ENCODE measurements at regions not wholly inside any gene's neighbourhood (a gene's known extent, or its start where the extent isn't known, plus 50 kb on each side); places are given as distances from the start of the nearest gene placed in this dataset.

DNA sequence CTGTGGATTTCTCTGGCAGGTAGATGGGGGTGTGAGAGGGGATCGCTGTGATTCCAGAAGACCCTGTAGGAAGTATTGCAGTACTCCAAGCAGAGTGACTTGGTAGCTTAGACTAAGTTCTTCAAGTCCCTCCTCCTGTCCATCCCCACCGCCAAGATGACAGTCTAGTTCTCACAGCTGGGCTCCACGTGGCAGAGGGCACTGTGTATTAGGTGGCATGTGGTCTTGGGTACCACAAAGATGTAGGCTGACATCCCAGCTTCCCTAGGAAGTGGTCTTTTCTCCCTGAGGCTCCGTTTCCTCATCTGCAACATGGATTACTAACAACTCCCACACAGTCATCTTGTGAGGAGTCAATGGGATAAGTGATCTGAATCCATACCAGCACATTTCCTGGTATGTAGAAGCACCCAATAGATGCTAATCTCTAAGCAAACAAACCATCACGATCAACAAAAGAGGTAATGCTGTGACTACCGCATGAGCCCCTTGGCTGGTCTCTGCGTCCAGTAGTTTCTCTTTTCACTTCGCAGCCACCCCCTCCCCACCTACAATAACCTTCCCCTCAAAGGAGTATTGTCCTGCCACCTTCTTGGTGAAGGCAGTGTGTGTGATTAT is 349.1 kb upstream of the EEF2KMT start:
- Histone ChIP-seq H3K9me3 (ENCODE audit: low read depth) (no peaks in the 10 kb centered on the region), H3K27me3 (replicated peaks; ENCODE audit: insufficient read depth) (no peaks in the 10 kb centered on the region), H3K27ac (no peak overlapping the region), H3K9me2 (ENCODE audit: insufficient read depth) (no peaks in the 10 kb centered on the region), H3K4me1 (ENCODE audit: insufficient read depth) (no peaks in the 10 kb centered on the region), H3K36me3 (ENCODE audit: low read depth) (no peaks in the 10 kb centered on the region), H2AFZ (no peak overlapping the region), H3K4me2 (ENCODE audit: unreplicated experiment) (no peak overlapping the region), H3K4me3 (no peak overlapping the region), H3K9ac (no peak overlapping the region), H3K79me2 (ENCODE audit: insufficient read depth) (no peaks in the 10 kb centered on the region), H3F3A (ENCODE audit: insufficient read depth) (no peaks in the 10 kb centered on the region), H4K20me1 (ENCODE audit: insufficient read depth) (no peaks in the 10 kb centered on the region)
- no peak for DNase-seq
- WGBS, 2 experiments (ENCODE audit: low coverage in 1 of 2, low lambda C conversion rate in 2 of 2, missing lambda C conversion rate in 2 of 2), result 20 to 21% methylated on average over 8 of the region's 8 CpGs
- in situ Hi-C loops (cut with MboI), result no loop called here
- TF ChIP-seq EZH2phosphoT487 (IDR thresholded peaks at IDR 0.05; ENCODE audit: insufficient read depth, low read depth) (no peak), EZH2 (IDR thresholded peaks at IDR 0.05; ENCODE audit: insufficient read depth, poor library complexity, severe bottlenecking) (no peak)

DNA sequence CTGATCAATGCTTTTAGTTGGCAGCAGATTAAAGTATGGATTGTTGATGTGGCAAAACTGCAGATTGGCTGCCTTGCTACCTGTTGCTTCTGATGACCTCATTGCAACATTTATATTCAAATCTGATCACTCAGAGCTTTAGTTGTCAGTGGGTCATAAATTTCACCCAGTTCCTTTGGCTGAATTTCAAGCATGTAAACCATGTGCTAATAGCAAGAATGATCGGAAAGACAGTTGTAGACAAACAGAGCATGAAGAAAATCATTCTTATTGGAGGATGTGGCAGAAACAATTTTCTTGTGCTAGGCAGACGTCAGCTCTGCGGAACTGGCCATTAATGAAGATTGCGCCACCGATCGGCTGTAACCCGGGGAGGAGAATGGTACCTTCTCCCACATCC is 346.6 kb upstream of the EEF2KMT start:
- DNase-seq, result no peak
- TF ChIP-seq EZH2phosphoT487 (IDR thresholded peaks at IDR 0.05; ENCODE audit: insufficient read depth, low read depth), result no peak
- no peak for TF ChIP-seq EZH2 (IDR thresholded peaks at IDR 0.05; ENCODE audit: insufficient read depth, poor library complexity, severe bottlenecking)
- in situ Hi-C loops (cut with MboI), result no loop called here

DNA sequence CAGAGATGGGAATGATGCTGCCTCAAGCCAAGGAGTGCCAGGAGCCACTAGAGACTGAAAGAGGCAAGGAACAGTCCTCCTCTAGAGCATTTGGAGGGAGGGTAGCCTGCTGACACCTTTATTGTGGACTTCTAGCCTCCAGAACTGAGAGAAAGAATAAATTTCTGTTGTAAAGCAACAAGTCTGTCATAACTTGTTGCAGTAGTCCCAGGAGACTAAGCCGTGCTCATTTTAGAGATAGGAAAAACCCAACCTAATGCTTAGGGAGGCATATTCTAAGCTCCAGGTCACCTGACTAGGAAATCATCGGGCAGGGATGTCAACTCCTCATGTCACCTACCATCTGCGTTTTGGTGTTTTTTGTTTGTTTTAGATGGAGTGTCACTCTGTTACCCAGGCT is 345.4 kb upstream of the EEF2KMT start:
- TF ChIP-seq EZH2phosphoT487 (IDR thresholded peaks at IDR 0.05; ENCODE audit: insufficient read depth, low read depth) (no peak), EZH2 (IDR thresholded peaks at IDR 0.05; ENCODE audit: insufficient read depth, poor library complexity, severe bottlenecking) (no peak)
- Histone ChIP-seq H3K9ac (no peak overlapping the region), H3K4me2 (ENCODE audit: unreplicated experiment) (no peak overlapping the region), H3K9me3 (ENCODE audit: low read depth) (no peaks in the 10 kb centered on the region), H3F3A (ENCODE audit: insufficient read depth) (no peaks in the 10 kb centered on the region), H4K20me1 (ENCODE audit: insufficient read depth) (no peaks in the 10 kb centered on the region), H3K36me3 (ENCODE audit: low read depth) (no peaks in the 10 kb centered on the region), H3K27ac (no peak overlapping the region), H3K9me2 (ENCODE audit: insufficient read depth) (no peaks in the 10 kb centered on the region), H3K4me3 (no peak overlapping the region), H3K27me3 (replicated peaks; ENCODE audit: insufficient read depth) (no peaks in the 10 kb centered on the region), H3K4me1 (ENCODE audit: insufficient read depth) (no peaks in the 10 kb centered on the region), H3K79me2 (ENCODE audit: insufficient read depth) (no peaks in the 10 kb centered on the region), H2AFZ (no peak overlapping the region)
- 17% methylated on average over 3 of the region's 3 CpGs for WGBS, 2 experiments (ENCODE audit: low coverage in 1 of 2, low lambda C conversion rate in 2 of 2, missing lambda C conversion rate in 2 of 2)
- no peak for DNase-seq
- in situ Hi-C loops (cut with MboI), result no loop called here

More for the DNA sequence above, 346.6 kb upstream of the EEF2KMT start:
- Histone ChIP-seq H3K4me2 (ENCODE audit: unreplicated experiment) (no peak overlapping the region), H3K9me2 (ENCODE audit: insufficient read depth) (no peaks in the 10 kb centered on the region), H3K27me3 (replicated peaks; ENCODE audit: insufficient read depth) (no peaks in the 10 kb centered on the region), H3K9ac (no peak overlapping the region), H4K20me1 (ENCODE audit: insufficient read depth) (no peaks in the 10 kb centered on the region), H3K79me2 (ENCODE audit: insufficient read depth) (no peaks in the 10 kb centered on the region), H3F3A (ENCODE audit: insufficient read depth) (no peaks in the 10 kb centered on the region), H3K9me3 (ENCODE audit: low read depth) (no peaks in the 10 kb centered on the region), H3K36me3 (ENCODE audit: low read depth) (no peaks in the 10 kb centered on the region), H3K27ac (no peak overlapping the region), H3K4me1 (ENCODE audit: insufficient read depth) (no peaks in the 10 kb centered on the region), H2AFZ (no peak overlapping the region), H3K4me3 (no peak overlapping the region)
- 25 to 31% methylated on average over 7 of the region's 7 CpGs for WGBS, 2 experiments (ENCODE audit: low coverage in 1 of 2, low lambda C conversion rate in 2 of 2, missing lambda C conversion rate in 2 of 2)

DNA sequence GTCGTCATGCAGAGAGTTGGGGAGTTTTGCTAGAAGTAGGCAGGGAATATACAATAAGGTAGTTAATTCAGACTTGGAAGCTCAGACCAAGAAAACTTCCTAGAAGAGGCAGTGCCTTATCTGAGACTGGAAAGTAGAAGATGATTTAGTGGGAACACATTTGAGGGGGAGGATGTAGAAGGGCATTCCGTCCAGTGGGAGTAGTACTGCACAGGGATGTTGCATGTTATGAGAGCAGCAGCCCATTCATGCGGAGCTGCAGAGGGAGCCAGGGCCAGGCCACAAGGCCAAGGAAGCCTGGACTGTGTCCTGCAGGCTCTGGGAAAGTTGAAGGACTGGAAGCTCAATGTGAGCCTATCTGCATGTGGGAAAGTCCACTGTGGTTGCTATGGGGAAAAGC is 344.5 kb upstream of the EEF2KMT start:
- TF ChIP-seq EZH2phosphoT487 (IDR thresholded peaks at IDR 0.05; ENCODE audit: insufficient read depth, low read depth), result no peak
- TF ChIP-seq EZH2 (IDR thresholded peaks at IDR 0.05; ENCODE audit: insufficient read depth, poor library complexity, severe bottlenecking), result no peak
- no peaks in the 10 kb centered on the region for H4K20me1 ChIP-seq (ENCODE audit: insufficient read depth)
- H2AFZ ChIP-seq, result no peak overlapping the region
- H3K36me3 ChIP-seq (ENCODE audit: low read depth), result no peaks in the 10 kb centered on the region
- no peaks in the 10 kb centered on the region for H3K9me3 ChIP-seq (ENCODE audit: low read depth)
- no peaks in the 10 kb centered on the region for H3K79me2 ChIP-seq (ENCODE audit: insufficient read depth)
- H3K4me1 ChIP-seq (ENCODE audit: insufficient read depth), result no peaks in the 10 kb centered on the region
- H3K4me2 ChIP-seq (ENCODE audit: unreplicated experiment), result no peak overlapping the region
- no peak overlapping the region for H3K9ac ChIP-seq
- H3F3A ChIP-seq (ENCODE audit: insufficient read depth), result no peaks in the 10 kb centered on the region
- no peaks in the 10 kb centered on the region for H3K27me3 ChIP-seq (replicated peaks; ENCODE audit: insufficient read depth)
- no peak overlapping the region for H3K4me3 ChIP-seq
- WGBS, 2 experiments (ENCODE audit: low coverage in 1 of 2, low lambda C conversion rate in 2 of 2, missing lambda C conversion rate in 2 of 2), result 6 to 10% methylated on average over 3 of the region's 3 CpGs
- no peaks in the 10 kb centered on the region for H3K9me2 ChIP-seq (ENCODE audit: insufficient read depth)
- DNase-seq, result no peak
- in situ Hi-C loops (cut with MboI), result no loop called here
- H3K27ac ChIP-seq, result no peak overlapping the region

DNA sequence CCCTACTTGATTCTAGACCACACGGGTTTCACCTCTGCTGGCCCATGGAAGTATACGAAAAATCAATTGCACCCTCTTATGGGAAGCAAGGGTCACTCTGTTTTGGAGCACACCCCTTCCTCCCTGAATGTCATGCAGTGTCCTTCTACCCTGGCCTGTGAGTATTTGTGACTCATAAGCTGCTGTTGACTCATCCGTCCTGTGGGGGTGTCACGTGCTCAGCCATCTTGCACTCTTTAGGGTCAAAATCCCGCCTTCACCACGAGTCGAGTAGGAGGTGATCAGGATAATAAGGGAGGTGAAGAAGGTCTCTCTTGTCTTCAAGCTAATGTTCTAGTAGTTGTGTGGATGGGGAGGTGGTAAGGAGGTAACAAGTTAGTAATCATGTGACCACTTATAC is 341.0 kb upstream of the EEF2KMT start:
- no peaks in the 10 kb centered on the region for H3K9me3 ChIP-seq (ENCODE audit: low read depth)
- in situ Hi-C loops (cut with MboI), result no loop called here
- 44% methylated on average over 7 of the region's 7 CpGs for WGBS, 2 experiments (ENCODE audit: low coverage in 1 of 2, low lambda C conversion rate in 2 of 2, missing lambda C conversion rate in 2 of 2)

More for the DNA sequence above, 341.0 kb upstream of the EEF2KMT start:
- H3K9ac ChIP-seq, result no peak overlapping the region
- no peak overlapping the region for H3K4me3 ChIP-seq
- no peak for TF ChIP-seq EZH2 (IDR thresholded peaks at IDR 0.05; ENCODE audit: insufficient read depth, poor library complexity, severe bottlenecking)
- no peak for TF ChIP-seq EZH2phosphoT487 (IDR thresholded peaks at IDR 0.05; ENCODE audit: insufficient read depth, low read depth)
- H3K4me1 ChIP-seq (ENCODE audit: insufficient read depth), result no peaks in the 10 kb centered on the region
- no peaks in the 10 kb centered on the region for H4K20me1 ChIP-seq (ENCODE audit: insufficient read depth)
- H3K4me2 ChIP-seq (ENCODE audit: unreplicated experiment), result no peak overlapping the region
- no peaks in the 10 kb centered on the region for H3F3A ChIP-seq (ENCODE audit: insufficient read depth)
- H3K27me3 ChIP-seq (replicated peaks; ENCODE audit: insufficient read depth), result no peaks in the 10 kb centered on the region
- DNase-seq, result no peak
- H3K36me3 ChIP-seq (ENCODE audit: low read depth), result no peaks in the 10 kb centered on the region
- no peaks in the 10 kb centered on the region for H3K9me2 ChIP-seq (ENCODE audit: insufficient read depth)
- no peak overlapping the region for H3K27ac ChIP-seq
- H2AFZ ChIP-seq, result no peak overlapping the region
- H3K79me2 ChIP-seq (ENCODE audit: insufficient read depth), result no peaks in the 10 kb centered on the region

Measured in GM23248 (cell line).